Upper lobe of left lung (tissue), 4 donors: ENCODE measurements at regions not wholly inside any gene's neighbourhood (a gene's known extent, or its start where the extent isn't known, plus 50 kb on each side); places are given as distances from the start of the nearest gene placed in this dataset.

Source experiments
- POLR2A ChIP-seq, 4 donors: fragments of 450-650 bp; IDR thresholded peaks; one replicate each; pipeline ENCODE4 v1.5.1; 2016 to 2017; ENCODE audit warnings: antibody characterized with exemption in 4 of 4, mild to moderate bottlenecking in 2 of 4
- TF ChIP-seq, protein P1 (sequence below), 6 experiments: fragments of 450-650 bp in 4 of 6; fragments of 200-600 bp in 2 of 6; sonication (generic) in 2 of 6; IDR thresholded peaks; one replicate each; pipeline ENCODE4 v1.5.1; 2016 to 2019; ENCODE audit warnings: antibody characterized with exemption in 6 of 6

DNA sequence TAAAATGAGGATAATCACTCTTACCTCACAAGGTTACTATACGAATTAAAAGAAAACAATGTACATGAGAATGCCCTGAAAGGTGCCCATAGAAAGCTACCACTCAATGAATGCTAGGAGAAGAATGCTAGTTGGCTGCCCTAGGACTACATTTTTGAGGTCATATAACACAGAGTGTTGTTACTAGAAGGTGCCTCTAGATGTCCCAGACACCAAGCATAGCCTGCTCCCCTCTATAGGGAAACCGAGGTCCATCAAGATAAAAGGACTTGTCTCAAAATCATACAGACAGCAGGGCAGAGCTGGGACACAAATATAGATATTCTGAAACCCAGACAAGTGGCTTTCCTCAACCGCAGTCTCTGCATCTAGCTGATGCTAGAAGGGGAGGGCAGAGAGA, 147.0 kb upstream of the ARHGEF9 start:
- TF ChIP-seq POLR2A (IDR thresholded peaks at IDR 0.05), result no peak
- TF ChIP-seq, protein P1, sequence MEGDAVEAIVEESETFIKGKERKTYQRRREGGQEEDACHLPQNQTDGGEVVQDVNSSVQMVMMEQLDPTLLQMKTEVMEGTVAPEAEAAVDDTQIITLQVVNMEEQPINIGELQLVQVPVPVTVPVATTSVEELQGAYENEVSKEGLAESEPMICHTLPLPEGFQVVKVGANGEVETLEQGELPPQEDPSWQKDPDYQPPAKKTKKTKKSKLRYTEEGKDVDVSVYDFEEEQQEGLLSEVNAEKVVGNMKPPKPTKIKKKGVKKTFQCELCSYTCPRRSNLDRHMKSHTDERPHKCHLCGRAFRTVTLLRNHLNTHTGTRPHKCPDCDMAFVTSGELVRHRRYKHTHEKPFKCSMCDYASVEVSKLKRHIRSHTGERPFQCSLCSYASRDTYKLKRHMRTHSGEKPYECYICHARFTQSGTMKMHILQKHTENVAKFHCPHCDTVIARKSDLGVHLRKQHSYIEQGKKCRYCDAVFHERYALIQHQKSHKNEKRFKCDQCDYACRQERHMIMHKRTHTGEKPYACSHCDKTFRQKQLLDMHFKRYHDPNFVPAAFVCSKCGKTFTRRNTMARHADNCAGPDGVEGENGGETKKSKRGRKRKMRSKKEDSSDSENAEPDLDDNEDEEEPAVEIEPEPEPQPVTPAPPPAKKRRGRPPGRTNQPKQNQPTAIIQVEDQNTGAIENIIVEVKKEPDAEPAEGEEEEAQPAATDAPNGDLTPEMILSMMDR (IDR thresholded peaks at IDR 0.05), result no peak
